H1 (cell line): ENCODE measurements at regions not wholly inside any gene's neighbourhood (a gene's known extent, or its start where the extent isn't known, plus 50 kb on each side); places are given as distances from the start of the nearest gene placed in this dataset.
"Not testable (repeated sequence)": the region's sequence is repeated elsewhere in the genome, so short reads cannot be mapped to it uniquely, and the experiment has no call there.

ENCODE experiments used
- CTCF ChIA-PET: fragments of 300-600 bp; sonication (Branson Sonifier 250); formaldehyde crosslinking; loops from one replicate; lab custom pipeline; 2021; ENCODE audit not compliant: partially characterized antibody; lab: Charles Lee
- POLR2A ChIA-PET: fragments of 300-600 bp; sonication (Branson Sonifier 250); formaldehyde crosslinking; loops from one replicate; lab custom pipeline; 2021; ENCODE audit warnings: inconsistent platforms; ENCODE audit not compliant: partially characterized antibody; lab: Charles Lee
- DNase-seq, 2 experiments: peaks; one replicate each; pipeline versions ENCODE4 v3.0.0 to v3.0.0-alpha.2; 2010 to 2022; ENCODE audit warnings: low spot score in 2 of 2, low read depth in 1 of 2, mixed read lengths in 1 of 2
- FAIRE-seq: peaks from 2 replicates; lab custom pipeline; 2011; peaks lifted over from hg19 to GRCh38; lab: Jason Lieb, UNC
- H2AFZ ChIP-seq: 2 replicates; pipeline ENCODE4 v1.8.1; 2012; ENCODE audit warnings: low read length, inconsistent platforms
- H2AK5ac ChIP-seq: 2 replicates; pipeline ENCODE4 v1.6.1; 2013; ENCODE audit warnings: low read depth, low read length
- H2BK120ac ChIP-seq: replicated peaks from 2 replicates; pipeline ENCODE3; 2013; ENCODE audit warnings: low read depth, low read length, inconsistent platforms
- H2BK12ac ChIP-seq: 2 replicates; pipeline ENCODE4 v1.6.1; 2013; ENCODE audit warnings: low read depth, low read length
- H2BK15ac ChIP-seq: 2 replicates; pipeline ENCODE4 v1.6.1; 2013; ENCODE audit warnings: low read length
- H2BK20ac ChIP-seq: 2 replicates; pipeline ENCODE4 v1.6.1; 2013; ENCODE audit warnings: low read length
- H2BK5ac ChIP-seq: 2 replicates; pipeline ENCODE4 v1.6.1; 2013; ENCODE audit warnings: low read depth, low read length
- H3K14ac ChIP-seq: 2 replicates; pipeline ENCODE4 v1.6.1; 2013; ENCODE audit warnings: inconsistent platforms; ENCODE audit not compliant: insufficient read length
- H3K18ac ChIP-seq: 2 replicates; pipeline ENCODE4 v1.6.1; 2013; ENCODE audit warnings: low read length; ENCODE audit errors: extremely low read depth
- H3K23ac ChIP-seq: 2 replicates; pipeline ENCODE4 v1.6.1; 2013; ENCODE audit warnings: inconsistent platforms; ENCODE audit not compliant: insufficient read length
- H3K23me2 ChIP-seq: 2 replicates; pipeline ENCODE4 v1.6.1; 2013; ENCODE audit warnings: low read depth, low read length
- H3K27ac ChIP-seq: 2 replicates; pipeline ENCODE4 v1.6.1; 2011; ENCODE audit warnings: low read depth, low read length, inconsistent platforms
- H3K27me3 ChIP-seq, 4 experiments: replicated peaks in 1 of 4; 1 replicate in 1 of 4; 2 replicates in 3 of 4; pipeline versions ENCODE4 v1.6.1 to v1.8.1; 2011 to 2013; ENCODE audit warnings: low read length in 3 of 4, mild to moderate bottlenecking in 3 of 4, inconsistent platforms in 2 of 4, mixed read lengths in 2 of 4, moderate library complexity in 1 of 4; ENCODE audit not compliant: control insufficient read depth in 3 of 4, insufficient read depth in 3 of 4; ENCODE audit errors: extremely low read depth in 1 of 4
- H3K36me3 ChIP-seq, 4 experiments: 2 replicates each; pipeline versions ENCODE4 v1.6.1 to v1.8.1; 2011 to 2013; ENCODE audit warnings: mild to moderate bottlenecking in 4 of 4, low read length in 3 of 4, moderate library complexity in 2 of 4, control low read depth in 1 of 4, inconsistent platforms in 1 of 4; ENCODE audit not compliant: insufficient read depth in 4 of 4, control insufficient read depth in 2 of 4
- H3K4ac ChIP-seq: replicated peaks from 2 replicates; pipeline ENCODE3; 2013; ENCODE audit warnings: low read length, low read depth, mixed read lengths, inconsistent platforms; ENCODE audit not compliant: insufficient read length
- H3K4me1 ChIP-seq, 4 experiments: replicated peaks in 1 of 4; 1 replicate in 1 of 4; 2 replicates in 3 of 4; pipeline versions ENCODE4 v1.6.1 to v1.8.1; 2011 to 2013; ENCODE audit warnings: low read length in 3 of 4, inconsistent platforms in 2 of 4, mixed read lengths in 1 of 4; ENCODE audit not compliant: insufficient read depth in 4 of 4, control insufficient read depth in 3 of 4
- H3K4me2 ChIP-seq, 2 experiments: 2 replicates each; pipeline versions ENCODE4 v1.6.1 to v1.8.1; 2011 to 2013; ENCODE audit warnings: low read depth in 2 of 2, low read length in 2 of 2, control low read depth in 1 of 2, inconsistent platforms in 1 of 2, mild to moderate bottlenecking in 1 of 2; ENCODE audit not compliant: insufficient read depth in 1 of 2
- H3K4me3 ChIP-seq, 4 experiments: fragments of 200-600, 300-600 bp in 1 of 4; sonication (generic), shearing (Covaris generic), sonication (Bioruptor Twin) in 1 of 4; 2 replicates each; pipeline versions ENCODE4 v1.5.1 to v1.8.1; 2011 to 2016; ENCODE audit warnings: low read length in 4 of 4, low read depth in 3 of 4, control low read depth in 2 of 4, inconsistent platforms in 2 of 4, mild to moderate bottlenecking in 2 of 4, mixed read lengths in 1 of 4, moderate library complexity in 1 of 4; ENCODE audit not compliant: insufficient read depth in 2 of 4; ENCODE audit errors: extremely low read depth in 1 of 4
- H3K56ac ChIP-seq: replicated peaks from 2 replicates; pipeline ENCODE3; 2013; ENCODE audit warnings: low read depth, mild to moderate bottlenecking, mixed read lengths, low read length, inconsistent platforms; ENCODE audit not compliant: insufficient read length
- H3K79me1 ChIP-seq: 2 replicates; pipeline ENCODE4 v1.6.1; 2013; ENCODE audit warnings: low read depth, low read length, control low read depth
- H3K79me2 ChIP-seq, 2 experiments: 2 replicates each; pipeline versions ENCODE4 v1.6.1 to v1.8.1; 2012 to 2013; ENCODE audit warnings: low read length in 2 of 2, mild to moderate bottlenecking in 2 of 2, inconsistent platforms in 1 of 2; ENCODE audit not compliant: insufficient read depth in 2 of 2, control insufficient read depth in 1 of 2
- H3K9ac ChIP-seq, 4 experiments: replicated peaks in 1 of 4; 1 replicate in 1 of 4; 2 replicates in 3 of 4; pipeline versions ENCODE4 v1.6.1 to v1.8.1; 2011 to 2013; ENCODE audit warnings: low read depth in 3 of 4, low read length in 3 of 4, control low read depth in 2 of 4, mild to moderate bottlenecking in 2 of 4, moderate library complexity in 2 of 4, inconsistent platforms in 1 of 4; ENCODE audit errors: extremely low read depth in 1 of 4
- H3K9me3 ChIP-seq, 2 experiments: 2 replicates each; pipeline versions ENCODE4 v1.6.1 to v1.8.1; 2012 to 2013; ENCODE audit warnings: mild to moderate bottlenecking in 2 of 2, moderate library complexity in 2 of 2, control low read depth in 1 of 2, inconsistent platforms in 1 of 2, low read depth in 1 of 2, low read length in 1 of 2, mixed read lengths in 1 of 2; ENCODE audit not compliant: insufficient read depth in 2 of 2
- H4K20me1 ChIP-seq, 2 experiments: replicated peaks in 1 of 2; 2 replicates each; pipeline versions ENCODE3 to v1.8.1; 2011 to 2013; ENCODE audit warnings: inconsistent platforms in 2 of 2, low read length in 2 of 2, mild to moderate bottlenecking in 1 of 2; ENCODE audit not compliant: insufficient read depth in 2 of 2, control insufficient read depth in 1 of 2
- H4K5ac ChIP-seq: 2 replicates; pipeline ENCODE4 v1.6.1; 2013; ENCODE audit warnings: low read length, low read depth, mixed read lengths, inconsistent platforms; ENCODE audit not compliant: insufficient read length
- H4K8ac ChIP-seq: 2 replicates; pipeline ENCODE4 v1.8.0; 2013; ENCODE audit warnings: mild to moderate bottlenecking, moderate library complexity, low read length, inconsistent platforms; ENCODE audit not compliant: insufficient read depth; ENCODE audit errors: extremely low read depth
- H4K91ac ChIP-seq: replicated peaks from 2 replicates; pipeline ENCODE3; 2013; ENCODE audit warnings: low read length, mixed read lengths, inconsistent platforms; ENCODE audit not compliant: insufficient read length
- WGBS, 2 experiments: shearing (Covaris generic) in 1 of 2; methylation state at CpG; one replicate each; pipeline versions ENCODE4 v1.1.6 to v1.1.7; 2013 to 2015; ENCODE audit warnings: low lambda C conversion rate in 2 of 2, mixed read lengths in 2 of 2, inconsistent platforms in 1 of 2, low coverage in 1 of 2, missing lambda C conversion rate in 1 of 2; ENCODE audit not compliant: insufficient replicate concordance in 2 of 2, insufficient coverage in 1 of 2, insufficient read length in 1 of 2; ENCODE audit errors: extremely low coverage in 1 of 2, missing lambda C conversion rate in 1 of 2; 5-methylcytosine and 5-hydroxymethylcytosine counted together

DNA sequence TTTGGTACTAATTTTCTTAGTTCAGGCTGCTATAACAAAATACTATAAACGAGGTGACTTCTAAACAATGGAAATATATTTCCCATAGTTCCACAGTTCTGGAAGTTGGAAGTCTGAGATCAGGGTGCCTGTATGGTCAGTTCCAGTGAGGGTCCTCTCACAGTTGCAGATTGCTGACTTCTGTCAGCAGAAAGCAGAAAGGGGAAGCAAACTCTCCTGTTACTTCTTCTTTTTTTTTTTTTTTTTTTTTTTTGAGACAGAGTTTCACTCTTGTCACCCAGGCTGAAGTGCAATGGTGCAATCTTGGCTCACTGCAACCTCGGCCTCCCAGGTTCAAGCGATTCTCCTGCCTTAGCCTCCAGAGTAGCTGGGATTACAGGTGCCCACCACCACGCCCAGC lies 97.2 kb downstream of the RPAP3 start:
- H3K36me3 ChIP-seq, H2AFZ ChIP-seq, H4K91ac ChIP-seq, H2BK12ac ChIP-seq, FAIRE-seq, H2BK15ac ChIP-seq, H2BK120ac ChIP-seq, H3K4ac ChIP-seq, H3K27me3 ChIP-seq, H3K23ac ChIP-seq, H3K18ac ChIP-seq, POLR2A ChIA-PET, H3K79me2 ChIP-seq, DNase-seq, H3K9ac ChIP-seq, H3K14ac ChIP-seq, H4K20me1 ChIP-seq, CTCF ChIA-PET, H4K5ac ChIP-seq, H3K4me2 ChIP-seq, H3K56ac ChIP-seq, H3K4me1 ChIP-seq, H4K8ac ChIP-seq, H3K79me1 ChIP-seq, H2BK5ac ChIP-seq, H3K23me2 ChIP-seq, H3K27ac ChIP-seq, H3K4me3 ChIP-seq, H2BK20ac ChIP-seq, H2AK5ac ChIP-seq: not testable (repeated sequence)
- H3K9me3 ChIP-seq = peaks cover 45 to 53% of the 10 kb centered on the region in 2 experiments
- 86% methylated on average over 4 of the region's 4 CpGs; no CpG with 5 or more reads in 1 of the 2 experiments for WGBS, 2 experiments
